Fibroblast of skin of back (primary cell): ENCODE measurements at regions not wholly inside any gene's neighbourhood (a gene's known extent, or its start where the extent isn't known, plus 50 kb on each side); places are given as distances from the start of the nearest gene placed in this dataset.
A peak's percentile ranks its signal among the peaks of the same experiment; 100 is the strongest.

Experiments
- DNase-seq: peaks from one replicate; pipeline ENCODE4 v3.0.0-alpha.2; 2013

GRCh38 chr11:81497202-81497804 is 1236.4 kb downstream of the FAM181B start:
- peak; percentile 40 for DNase-seq

- DNase-seq = no peak
Measured at GRCh38 chr11:81496601-81497000, 1237.1 kb downstream of the FAM181B start.

- no peak for DNase-seq
Measured at GRCh38 chr11:81495699-81496292, 1237.9 kb downstream of the FAM181B start.

GRCh38 chr11:81494431-81494830 is 1239.2 kb downstream of the FAM181B start:
- no peak for DNase-seq

GRCh38 chr11:81492923-81493445 is 1240.7 kb downstream of the FAM181B start:
- no peak for DNase-seq

- DNase-seq = no peak
Measured at GRCh38 chr11:81487109-81487508, 1246.6 kb downstream of the FAM181B start.

- no peak for DNase-seq
Measured at GRCh38 chr11:81484196-81484595, 1249.5 kb downstream of the FAM181B start.

- no peak for DNase-seq
Measured at GRCh38 chr11:81477277-81477676, 1256.4 kb downstream of the FAM181B start.

- DNase-seq = no peak
Measured at GRCh38 chr11:81476345-81476744, 1257.3 kb downstream of the FAM181B start.

GRCh38 chr11:81472646-81473045 is 1261.0 kb downstream of the FAM181B start:
- DNase-seq = no peak

GRCh38 chr11:81470446-81470845 is 1263.2 kb downstream of the FAM181B start:
- no peak for DNase-seq

GRCh38 chr11:81459766-81460306 is 1273.8 kb downstream of the FAM181B start:
- no peak for DNase-seq

GRCh38 chr11:81449588-81450156 is 1284.0 kb downstream of the FAM181B start:
- peak; percentile 3 for DNase-seq

GRCh38 chr11:81444297-81444696 is 1289.4 kb downstream of the FAM181B start:
- DNase-seq = no peak

GRCh38 chr11:81432333-81432732 is 1301.3 kb downstream of the FAM181B start:
- no peak for DNase-seq

GRCh38 chr11:81424822-81425221 is 1308.8 kb downstream of the FAM181B start:
- DNase-seq = no peak

GRCh38 chr11:81422402-81422801 is 1311.3 kb downstream of the FAM181B start:
- DNase-seq = no peak

- no peak for DNase-seq
Measured at GRCh38 chr11:81421251-81421860, 1312.3 kb downstream of the FAM181B start.

GRCh38 chr11:81420668-81421250 is 1312.9 kb downstream of the FAM181B start:
- DNase-seq = no peak

- DNase-seq = no peak
Measured at GRCh38 chr11:81397316-81397715, 1336.3 kb downstream of the FAM181B start.

GRCh38 chr11:81394311-81394710 is 1339.4 kb downstream of the FAM181B start:
- no peak for DNase-seq

- DNase-seq = no peak
Measured at GRCh38 chr11:81388326-81388725, 1345.3 kb downstream of the FAM181B start.

- no peak for DNase-seq
Measured at GRCh38 chr11:81380395-81380794, 1353.3 kb downstream of the FAM181B start.
